SU-DHL-6 (cell line): ENCODE measurements at regions not wholly inside any gene's neighbourhood (a gene's known extent, or its start where the extent isn't known, plus 50 kb on each side); places are given as distances from the start of the nearest gene placed in this dataset.

ENCODE experiments used
- CTCF ChIP-seq: fragments of 200-600 bp; sonication (generic); IDR thresholded peaks from one replicate; pipeline ENCODE4 v1.5.1; 2017; ENCODE audit warnings: antibody characterized with exemption, mild to moderate bottlenecking, low read length, moderate library complexity; ENCODE audit not compliant: insufficient read depth, poor library complexity, severe bottlenecking
- EZH2phosphoT487 ChIP-seq: fragments of 200-600 bp; sonication (generic), shearing (Covaris generic); conservative IDR thresholded peaks from 2 replicates; pipeline ENCODE4 v1.6.1; 2018; ENCODE audit warnings: mild to moderate bottlenecking, antibody characterized with exemption, low read length, moderate library complexity, mixed read lengths

- TF ChIP-seq CTCF (no peak), EZH2phosphoT487 (no peak)
Measured at GRCh38 chr6:134517145-134517658, 199.3 kb upstream of the SGK1 start.
